ENCODE measurements at regions not wholly inside any gene's neighbourhood (a gene's known extent, or its start where the extent isn't known, plus 50 kb on each side); places are given as distances from the start of the nearest gene placed in this dataset.

DNA sequence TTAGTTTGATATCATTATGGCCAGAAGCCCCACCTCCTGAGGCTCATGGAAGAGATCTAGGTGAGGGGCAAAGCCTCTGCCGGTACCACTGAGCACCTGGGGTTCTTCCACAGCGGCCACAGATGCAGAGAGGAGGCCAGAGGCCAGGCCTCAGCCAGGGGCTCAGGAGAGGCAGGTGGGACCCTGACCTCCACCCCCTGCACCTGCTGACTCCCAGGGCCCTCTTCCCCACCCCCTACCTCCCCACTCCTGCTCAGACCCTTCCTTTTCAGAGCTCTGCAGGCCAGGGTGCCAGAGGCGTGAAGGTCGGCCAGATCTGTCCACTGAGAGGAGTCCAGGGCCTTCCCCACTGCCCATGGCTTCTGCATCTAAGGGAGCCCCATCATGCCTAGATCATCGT lies 178.7 kb upstream of the PPP2R2D start:
- no peak for TF ChIP-seq POLR2A (IDR thresholded peaks at IDR 0.05)
- TF ChIP-seq, protein P1, sequence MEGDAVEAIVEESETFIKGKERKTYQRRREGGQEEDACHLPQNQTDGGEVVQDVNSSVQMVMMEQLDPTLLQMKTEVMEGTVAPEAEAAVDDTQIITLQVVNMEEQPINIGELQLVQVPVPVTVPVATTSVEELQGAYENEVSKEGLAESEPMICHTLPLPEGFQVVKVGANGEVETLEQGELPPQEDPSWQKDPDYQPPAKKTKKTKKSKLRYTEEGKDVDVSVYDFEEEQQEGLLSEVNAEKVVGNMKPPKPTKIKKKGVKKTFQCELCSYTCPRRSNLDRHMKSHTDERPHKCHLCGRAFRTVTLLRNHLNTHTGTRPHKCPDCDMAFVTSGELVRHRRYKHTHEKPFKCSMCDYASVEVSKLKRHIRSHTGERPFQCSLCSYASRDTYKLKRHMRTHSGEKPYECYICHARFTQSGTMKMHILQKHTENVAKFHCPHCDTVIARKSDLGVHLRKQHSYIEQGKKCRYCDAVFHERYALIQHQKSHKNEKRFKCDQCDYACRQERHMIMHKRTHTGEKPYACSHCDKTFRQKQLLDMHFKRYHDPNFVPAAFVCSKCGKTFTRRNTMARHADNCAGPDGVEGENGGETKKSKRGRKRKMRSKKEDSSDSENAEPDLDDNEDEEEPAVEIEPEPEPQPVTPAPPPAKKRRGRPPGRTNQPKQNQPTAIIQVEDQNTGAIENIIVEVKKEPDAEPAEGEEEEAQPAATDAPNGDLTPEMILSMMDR (IDR thresholded peaks at IDR 0.05): no peak
- TF ChIP-seq POLR2AphosphoS5 (IDR thresholded peaks at IDR 0.05): no peak
- DNase-seq (ENCODE audit: low spot score): no peak
- no peaks in the 10 kb centered on the region for H3K27me3 ChIP-seq (replicated peaks; ENCODE audit: insufficient read depth)
- no peak overlapping the region for H3K4me3 ChIP-seq
- no peaks in the 10 kb centered on the region for H3K9me3 ChIP-seq
- no peaks in the 10 kb centered on the region for H3K36me3 ChIP-seq
- intact Hi-C loops (cut with DNase I): no loop called here
- 93% methylated on average over 5 of the region's 5 CpGs for WGBS
- H3K27ac ChIP-seq: no peak overlapping the region
- no peaks in the 10 kb centered on the region for H3K4me1 ChIP-seq (replicated peaks)

DNA sequence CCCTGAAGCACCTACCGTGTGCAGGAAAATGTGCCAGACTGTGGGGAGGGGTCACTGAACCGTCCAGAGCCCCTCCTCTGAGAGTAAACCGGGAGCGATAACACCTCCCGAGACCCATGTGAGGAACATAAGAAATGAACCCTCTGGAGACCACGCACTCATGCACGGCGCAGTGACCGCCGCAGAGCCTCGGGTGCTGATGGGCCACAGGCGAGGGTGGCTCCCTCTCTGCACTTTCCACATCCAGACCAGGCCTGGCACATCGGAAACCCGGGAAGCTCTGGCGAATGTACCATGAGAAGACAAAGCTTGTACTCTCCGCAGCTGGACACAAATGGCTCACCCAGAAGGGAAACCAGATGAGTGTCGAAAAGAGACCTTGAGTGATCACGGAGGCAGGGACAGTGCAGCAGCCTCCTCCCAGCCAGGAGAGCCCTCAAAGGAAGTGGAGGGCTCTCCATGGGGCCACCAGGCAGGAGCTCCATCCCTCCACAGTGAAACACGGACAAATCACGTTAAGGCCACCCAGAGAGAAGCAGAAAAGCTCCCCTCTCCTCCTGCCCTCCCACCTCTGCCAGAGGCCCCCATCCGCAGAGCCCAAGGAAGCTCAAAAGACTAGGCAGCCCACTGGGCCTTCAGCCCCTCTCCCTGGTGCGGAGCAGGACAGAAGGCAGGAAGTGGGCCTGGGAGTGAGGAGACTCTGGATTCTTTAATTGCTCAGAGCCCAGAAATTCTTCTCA lies 178.1 kb upstream of the PPP2R2D start:
- Histone ChIP-seq H3K4me3 (no peak overlapping the region), H3K9me3 (no peaks in the 10 kb centered on the region), H3K27ac (no peak overlapping the region), H3K4me1 (replicated peaks) (no peaks in the 10 kb centered on the region), H3K27me3 (replicated peaks; ENCODE audit: insufficient read depth) (no peaks in the 10 kb centered on the region), H3K36me3 (no peaks in the 10 kb centered on the region)
- no peak for TF ChIP-seq POLR2A (IDR thresholded peaks at IDR 0.05)
- no peak for TF ChIP-seq POLR2AphosphoS5 (IDR thresholded peaks at IDR 0.05)
- DNase-seq (ENCODE audit: low spot score): no peak
- intact Hi-C loops (cut with DNase I): no loop called here
- 91% methylated on average over 22 of the region's 22 CpGs for WGBS

DNA sequence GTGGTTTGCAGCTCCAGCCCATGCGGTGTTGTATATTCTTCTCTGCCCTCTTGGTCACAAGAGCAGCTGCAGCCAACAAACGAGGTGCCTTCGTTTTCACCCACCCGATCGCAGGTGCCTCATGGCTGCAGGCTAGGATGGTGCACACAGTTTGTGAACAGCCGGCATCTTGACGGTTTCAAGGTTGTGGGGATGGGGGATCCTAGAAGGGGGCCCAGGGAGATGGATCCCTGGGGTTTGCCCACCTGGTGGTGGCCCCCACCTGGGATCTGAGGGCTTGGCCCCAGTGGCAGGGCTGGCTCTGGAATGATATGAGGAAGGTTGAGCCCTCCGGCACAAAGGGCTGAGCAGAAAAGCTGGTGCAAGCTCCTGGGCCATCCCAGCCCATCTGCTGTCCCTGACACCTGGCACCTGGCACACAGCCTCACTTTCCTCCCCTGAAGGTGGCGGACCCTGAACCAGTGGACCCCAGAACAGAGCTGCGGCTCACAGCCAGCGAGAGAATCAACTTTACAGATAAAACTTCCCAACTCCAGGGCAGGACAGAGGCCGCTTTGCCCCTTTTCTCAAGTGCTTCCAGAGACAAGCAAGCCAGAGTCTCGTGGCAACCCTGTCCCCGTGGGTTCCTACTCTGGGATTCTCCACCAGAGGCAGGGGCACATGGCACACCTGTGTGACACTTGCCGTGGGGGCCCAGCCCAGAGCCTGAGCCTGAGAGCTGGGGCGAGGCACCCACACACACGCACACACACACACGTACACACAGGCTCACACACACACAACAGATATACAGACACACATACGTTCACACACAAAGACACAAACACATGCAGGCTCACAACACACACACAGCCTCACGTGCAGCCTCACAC lies 177.3 kb upstream of the PPP2R2D start:
- Histone ChIP-seq H3K4me1 (replicated peaks) (no peaks in the 10 kb centered on the region), H3K27me3 (replicated peaks; ENCODE audit: insufficient read depth) (no peaks in the 10 kb centered on the region), H3K4me3 (no peak overlapping the region), H3K9me3 (no peaks in the 10 kb centered on the region), H3K27ac (no peak overlapping the region), H3K36me3 (no peaks in the 10 kb centered on the region)
- no peak for DNase-seq (ENCODE audit: low spot score)
- intact Hi-C loops (cut with DNase I): no loop called here
- 90% methylated on average over 17 of the region's 20 CpGs for WGBS
- TF ChIP-seq POLR2AphosphoS5 (IDR thresholded peaks at IDR 0.05): no peak
- TF ChIP-seq POLR2A (IDR thresholded peaks at IDR 0.05): no peak
- TF ChIP-seq, protein P1 (IDR thresholded peaks at IDR 0.05): no peak

DNA sequence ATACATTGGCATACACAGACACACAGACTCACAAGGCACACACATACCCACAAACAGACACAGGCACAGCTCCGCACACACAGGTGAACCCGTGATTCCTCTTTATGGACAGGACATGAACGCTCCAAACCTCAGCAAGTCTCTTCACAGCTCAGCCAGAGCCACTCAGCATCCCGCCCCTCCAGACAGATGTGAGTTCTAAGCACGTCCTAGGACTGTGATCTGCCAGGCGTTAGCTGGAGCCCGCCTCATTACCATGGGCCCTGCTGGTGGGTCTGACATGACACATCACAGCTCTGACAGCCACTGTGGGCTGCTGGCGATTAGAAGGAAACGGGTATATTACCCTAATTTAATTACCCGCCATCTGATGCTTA lies 176.7 kb upstream of the PPP2R2D start:
- DNase-seq (ENCODE audit: low spot score): no peak
- Histone ChIP-seq H3K27me3 (replicated peaks; ENCODE audit: insufficient read depth) (no peaks in the 10 kb centered on the region), H3K27ac (no peak overlapping the region), H3K36me3 (no peaks in the 10 kb centered on the region), H3K9me3 (no peaks in the 10 kb centered on the region), H3K4me3 (no peak overlapping the region), H3K4me1 (replicated peaks) (no peaks in the 10 kb centered on the region)
- intact Hi-C loops (cut with DNase I): no loop called here
- TF ChIP-seq, protein P1 (IDR thresholded peaks at IDR 0.05): no peak
- TF ChIP-seq POLR2A (IDR thresholded peaks at IDR 0.05) (no peak), POLR2AphosphoS5 (IDR thresholded peaks at IDR 0.05) (no peak)
- WGBS: 89% methylated on average over 10 of the region's 10 CpGs

DNA sequence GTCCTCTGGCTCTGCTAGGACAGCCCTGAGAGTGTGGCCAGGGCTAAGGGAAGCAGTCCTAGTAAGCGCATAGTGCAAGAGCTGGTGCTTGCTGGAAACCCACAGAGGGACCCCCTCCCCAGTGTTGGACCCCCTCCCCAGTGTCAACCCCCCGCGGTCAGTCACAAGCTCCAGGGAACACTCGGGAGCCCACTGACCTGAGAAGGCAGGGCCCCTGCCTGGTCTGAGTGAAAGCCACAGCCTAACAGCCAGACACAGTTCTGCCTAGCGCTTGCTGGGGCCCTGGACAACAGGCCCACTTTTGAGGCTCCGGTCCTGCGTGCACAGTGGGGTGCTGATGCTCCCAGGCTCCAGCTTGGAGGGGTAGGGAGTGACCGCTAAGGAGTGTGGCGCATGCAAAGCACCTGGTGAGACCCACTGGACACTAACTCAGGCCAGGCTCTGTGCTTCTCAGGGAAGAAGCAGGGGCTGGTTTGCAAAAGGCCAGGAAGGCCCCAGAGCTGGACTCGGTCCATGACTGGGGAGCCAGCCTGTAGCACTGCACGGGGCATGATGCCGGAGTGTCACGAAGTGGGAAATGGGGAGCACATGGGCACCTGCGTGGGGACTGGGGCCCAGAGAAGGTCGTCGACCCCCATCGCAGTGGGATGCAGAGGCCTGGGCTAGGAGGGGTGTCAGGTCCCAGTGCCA lies 175.8 kb upstream of the PPP2R2D start:
- 92% methylated on average over 17 of the region's 17 CpGs for WGBS
- DNase-seq (ENCODE audit: low spot score): no peak

More for the DNA sequence above, 175.8 kb upstream of the PPP2R2D start:
- intact Hi-C loops (cut with DNase I): no loop called here
- no peak for TF ChIP-seq POLR2A (IDR thresholded peaks at IDR 0.05)
- no peak for TF ChIP-seq POLR2AphosphoS5 (IDR thresholded peaks at IDR 0.05)
- TF ChIP-seq, protein P1 (IDR thresholded peaks at IDR 0.05): no peak
- Histone ChIP-seq H3K27me3 (replicated peaks; ENCODE audit: insufficient read depth) (no peaks in the 10 kb centered on the region), H3K4me3 (no peak overlapping the region), H3K27ac (no peak overlapping the region), H3K4me1 (replicated peaks) (no peaks in the 10 kb centered on the region), H3K9me3 (no peaks in the 10 kb centered on the region), H3K36me3 (no peaks in the 10 kb centered on the region)
